ENCODE measurements at regions not wholly inside any gene's neighbourhood (a gene's known extent, or its start where the extent isn't known, plus 50 kb on each side); places are given as distances from the start of the nearest gene placed in this dataset.
A peak's percentile ranks its signal among the peaks of the same experiment; 100 is the strongest.
"Not testable (repeated sequence)": the region's sequence is repeated elsewhere in the genome, so short reads cannot be mapped to it uniquely, and the experiment has no call there.

GRCh38 chr2:87476223-87476872 is 271.5 kb upstream of the PLGLB2 start:
- not testable (repeated sequence) for TF ChIP-seq POLR2A (IDR thresholded peaks at IDR 0.05)
- peak in 3 of 4 donors; percentile 17 to 22 (median 20) for TF ChIP-seq CTCF (IDR thresholded peaks at IDR 0.05)

All from right lobe of liver (tissue), 4 donors.